Erythroblast (primary cell): ENCODE measurements at regions not wholly inside any gene's neighbourhood (a gene's known extent, or its start where the extent isn't known, plus 50 kb on each side); places are given as distances from the start of the nearest gene placed in this dataset.
A peak's percentile ranks its signal among the peaks of the same experiment; 100 is the strongest.
"Not testable (repeated sequence)": the region's sequence is repeated elsewhere in the genome, so short reads cannot be mapped to it uniquely, and the experiment has no call there.

ENCODE experiments used
- DNase-seq, 2 experiments: peaks; one replicate each; lab custom pipeline; 2025; lab: John Stamatoyannopoulos, UW
- GATA1 ChIP-seq: IDR thresholded peaks from 2 replicates; pipeline ENCODE4 v1.6.1; 2011; ENCODE audit warnings: low read depth, mild to moderate bottlenecking, control low read depth, low read length, moderate library complexity
- POLR2A ChIP-seq: IDR thresholded peaks from 2 replicates; pipeline ENCODE4 v1.6.1; 2011; ENCODE audit warnings: mild to moderate bottlenecking, low read length

DNA sequence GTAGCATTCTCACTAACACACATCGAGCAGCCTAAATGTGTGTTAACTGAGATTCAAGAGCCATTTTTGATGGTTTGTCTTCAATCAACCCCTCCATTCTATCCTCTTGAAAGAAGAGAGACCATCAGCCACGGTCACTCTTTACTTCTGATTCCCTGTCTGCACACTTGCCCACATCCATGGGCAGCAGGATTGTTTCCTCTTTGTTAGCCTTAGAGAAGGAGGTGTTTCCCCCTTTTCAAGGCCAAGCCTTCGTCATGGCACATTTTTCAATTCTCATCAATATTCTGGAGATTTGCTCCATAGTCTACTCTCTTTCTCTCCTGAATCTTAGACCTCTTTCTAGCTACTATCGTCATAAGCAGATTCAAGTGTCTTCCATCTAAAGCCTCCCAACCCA is 522.4 kb upstream of the NAALADL2 start:
- no peak for DNase-seq
- TF ChIP-seq POLR2A, result no peak

- no peak for TF ChIP-seq GATA1
- no peak for TF ChIP-seq POLR2A
- DNase-seq, result no peak
Observed at GRCh38 chr3:174337227-174337626, 521.9 kb upstream of the NAALADL2 start.

DNA sequence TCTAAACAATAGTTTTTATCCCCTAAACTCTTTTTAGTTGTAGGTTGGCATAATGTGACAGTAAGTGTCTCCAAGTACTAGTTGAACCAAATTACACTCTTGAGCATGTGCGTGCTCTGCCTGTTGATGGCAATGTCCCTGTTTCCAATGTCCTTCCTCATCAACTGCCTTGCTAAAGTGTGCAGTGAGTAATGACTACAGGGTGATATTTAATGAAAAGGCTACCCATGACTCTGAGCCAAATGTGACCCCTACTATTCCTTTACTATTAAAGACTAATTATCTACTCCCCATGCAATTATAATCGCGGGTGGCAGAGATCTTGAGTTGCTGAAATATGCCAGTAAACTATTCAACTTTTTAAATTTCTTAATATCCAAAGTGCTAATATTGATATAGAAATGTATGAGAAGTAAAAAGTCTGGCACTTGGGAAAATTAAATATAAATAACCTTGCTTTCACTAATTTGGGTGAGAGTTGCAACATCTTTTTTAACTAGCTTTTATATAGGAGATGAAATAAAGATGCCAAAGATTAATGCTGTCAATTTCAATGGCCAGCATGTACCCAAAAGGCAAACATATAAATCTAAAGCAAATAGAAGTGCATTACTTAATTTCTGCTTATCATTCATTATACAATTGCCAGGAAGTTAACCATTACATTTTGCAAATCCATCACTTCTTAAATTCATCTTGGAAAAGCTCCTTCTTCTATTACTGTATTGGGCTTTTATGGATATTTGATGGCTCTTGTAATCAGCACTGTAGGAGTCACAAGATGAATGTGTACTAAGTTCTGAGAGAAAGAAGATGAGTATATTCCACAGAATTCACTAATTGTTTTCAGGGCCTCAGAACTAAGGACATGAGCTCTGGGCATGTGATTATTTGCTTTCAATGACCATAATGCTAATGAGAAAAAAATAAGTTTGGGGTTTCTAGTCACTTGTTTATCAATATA is 518.2 kb upstream of the NAALADL2 start:
- DNase-seq, result no peak
- TF ChIP-seq POLR2A, result no peak
- TF ChIP-seq GATA1, result no peak

DNA sequence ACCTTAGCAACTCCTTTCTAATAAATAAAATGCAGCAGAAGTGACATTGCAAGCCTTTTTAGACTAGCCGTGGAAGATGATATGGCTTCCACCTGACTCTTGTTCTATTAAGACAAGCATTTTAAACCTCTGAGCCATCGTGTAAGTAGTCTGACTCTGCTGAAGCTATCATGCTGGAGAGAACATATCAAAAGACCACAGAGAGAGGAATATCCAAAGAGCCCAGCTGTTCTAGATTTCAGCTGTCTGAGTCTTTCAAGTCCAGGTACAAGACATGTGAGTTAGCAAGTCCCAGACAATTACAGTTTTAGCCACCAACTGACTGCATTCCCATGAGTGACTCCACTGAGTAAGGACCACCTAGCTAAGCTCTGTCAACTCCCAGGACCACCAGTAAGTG is 517.0 kb upstream of the NAALADL2 start:
- no peak for TF ChIP-seq GATA1
- TF ChIP-seq POLR2A, result no peak
- DNase-seq, result no peak

DNA sequence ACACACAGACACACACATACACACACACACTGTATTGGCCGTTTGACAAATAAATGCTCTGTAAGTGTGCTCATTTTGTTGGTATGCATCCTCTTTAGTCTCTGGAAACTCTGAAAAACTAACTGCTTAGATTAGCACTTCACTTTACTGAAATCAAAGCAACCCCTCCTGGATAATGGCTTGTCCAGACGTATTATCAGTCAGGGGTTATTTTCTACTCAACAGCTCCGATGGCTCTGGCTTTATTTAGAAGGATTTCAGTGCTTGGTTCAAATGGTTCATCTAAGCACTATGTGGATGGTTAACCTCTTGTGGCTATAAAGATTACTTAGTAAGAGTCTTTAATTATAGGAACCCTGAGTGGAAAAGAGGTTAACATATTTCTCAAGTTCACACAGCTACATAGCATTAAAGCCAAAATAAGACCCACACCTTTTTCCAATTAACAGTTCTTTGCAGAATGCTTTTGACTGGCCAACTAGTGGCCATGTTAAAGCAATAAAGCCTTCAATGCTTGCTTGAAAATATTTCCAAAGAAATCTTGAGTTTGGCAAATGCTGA is 516.1 kb upstream of the NAALADL2 start:
- DNase-seq, result no peak
- TF ChIP-seq GATA1, result no peak
- TF ChIP-seq POLR2A, result no peak

GRCh38 chr3:174346141-174346540 is 513.0 kb upstream of the NAALADL2 start:
- no peak for TF ChIP-seq GATA1
- TF ChIP-seq POLR2A, result no peak
- no peak for DNase-seq

GRCh38 chr3:174346571-174346970 is 512.6 kb upstream of the NAALADL2 start:
- no peak for TF ChIP-seq POLR2A
- TF ChIP-seq GATA1, result no peak
- DNase-seq, result no peak

- no peak for DNase-seq
- TF ChIP-seq GATA1, result no peak
- no peak for TF ChIP-seq POLR2A
Observed at GRCh38 chr3:174347474-174348138, 511.5 kb upstream of the NAALADL2 start.

DNA sequence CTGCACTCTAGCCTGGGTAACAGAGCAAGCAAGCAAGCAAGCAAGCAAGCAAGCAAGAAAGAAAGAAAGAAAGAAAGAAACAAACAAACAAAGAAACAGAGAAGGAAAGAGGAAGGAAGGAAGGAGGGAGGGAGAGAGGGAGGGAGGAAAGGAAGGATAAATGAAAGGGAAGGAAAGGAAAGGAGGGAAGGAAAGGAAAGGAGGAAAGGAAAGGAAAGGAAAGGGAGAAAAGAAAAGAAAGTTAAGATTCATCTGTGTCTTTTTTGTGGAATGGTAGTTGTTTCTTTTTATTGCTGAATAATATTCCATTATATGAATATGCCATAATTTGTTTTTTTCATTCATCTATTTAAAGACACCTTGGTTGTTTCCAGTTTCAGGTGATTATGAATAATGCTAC is 506.9 kb upstream of the NAALADL2 start:
- TF ChIP-seq POLR2A (no peak), GATA1 (no peak)
- DNase-seq, result no peak

DNA sequence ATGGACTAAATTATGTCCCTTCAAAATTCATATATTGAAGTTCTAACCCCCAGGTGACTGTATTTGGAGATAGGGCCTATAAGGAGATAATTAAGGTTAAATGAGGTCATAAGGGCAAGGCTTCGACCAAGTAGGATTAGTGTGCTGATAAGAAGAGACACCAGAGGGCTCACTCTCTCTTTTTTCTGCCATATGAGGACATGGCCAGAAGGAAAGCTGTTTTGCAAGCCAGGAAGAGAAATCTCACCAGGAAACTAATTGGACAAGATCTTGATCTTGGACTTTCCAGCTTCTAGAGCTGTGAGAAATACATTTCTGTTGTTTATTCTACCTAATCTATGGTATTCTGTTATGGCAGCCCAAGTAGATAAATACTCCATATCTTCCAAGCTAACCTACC is 503.6 kb upstream of the NAALADL2 start:
- DNase-seq, result peak; percentile 45 to 51

DNA sequence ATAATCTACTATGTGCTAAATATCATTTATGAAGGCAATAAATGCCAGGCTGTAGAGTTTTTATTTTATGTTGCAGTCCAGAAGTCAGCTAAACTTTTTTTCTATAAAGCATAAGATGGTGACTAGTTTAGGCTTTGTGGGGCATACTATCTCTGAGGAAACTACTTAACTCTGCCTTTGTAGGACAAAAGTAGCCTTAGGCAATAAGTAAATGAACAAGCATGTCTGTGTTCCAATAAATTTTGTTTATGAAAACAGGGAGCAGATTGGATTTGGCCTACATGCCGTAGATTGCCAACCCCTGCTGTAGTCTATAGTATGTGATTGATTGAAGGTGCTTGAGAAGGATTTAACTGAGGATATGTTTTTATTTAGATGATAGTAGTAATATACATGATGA is 502.5 kb upstream of the NAALADL2 start:
- DNase-seq, result no peak
- TF ChIP-seq GATA1 (no peak), POLR2A (no peak)

More for the DNA sequence above, 503.6 kb upstream of the NAALADL2 start:
- TF ChIP-seq GATA1, result no peak
- TF ChIP-seq POLR2A, result no peak

- no peak for TF ChIP-seq POLR2A
- no peak for TF ChIP-seq GATA1
- no peak for DNase-seq
Observed at GRCh38 chr3:174358252-174358651, 500.9 kb upstream of the NAALADL2 start.

DNA sequence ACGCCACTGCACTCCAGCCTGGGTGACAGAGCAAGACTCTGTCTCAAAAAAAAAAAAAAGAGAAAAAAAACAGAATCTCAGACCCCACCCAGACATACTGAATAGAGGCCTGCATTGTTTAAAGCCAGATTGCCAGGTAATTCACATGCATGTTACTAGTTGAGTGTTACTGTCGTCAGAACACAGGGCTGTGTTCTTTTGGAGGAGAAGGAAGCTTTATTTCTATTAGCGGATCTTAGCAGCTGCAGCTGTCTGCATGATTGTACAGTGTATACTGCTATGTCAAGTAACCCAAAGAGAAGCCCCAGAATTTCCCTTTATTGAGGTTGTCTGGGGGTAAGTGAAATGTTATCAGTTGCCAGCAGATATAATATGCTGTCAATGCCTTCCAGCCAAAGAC is 496.6 kb upstream of the NAALADL2 start:
- peak in 1 of 2 experiments; percentile 10 for DNase-seq
- TF ChIP-seq GATA1 (no peak), POLR2A (no peak)

- no peak for TF ChIP-seq GATA1
- TF ChIP-seq POLR2A, result no peak
- DNase-seq, result no peak
Observed at GRCh38 chr3:174363256-174363655, 495.9 kb upstream of the NAALADL2 start.

- DNase-seq, result no peak
- no peak for TF ChIP-seq GATA1
- no peak for TF ChIP-seq POLR2A
Observed at GRCh38 chr3:174365796-174366195, 493.3 kb upstream of the NAALADL2 start.

- DNase-seq, result not testable (repeated sequence)
Observed at GRCh38 chr3:174366904-174367303, 492.2 kb upstream of the NAALADL2 start.
